GM21423 (cell line): ENCODE measurements at regions not wholly inside any gene's neighbourhood (a gene's known extent, or its start where the extent isn't known, plus 50 kb on each side); places are given as distances from the start of the nearest gene placed in this dataset.
A peak's percentile ranks its signal among the peaks of the same experiment; 100 is the strongest.
"Not testable (repeated sequence)": the region's sequence is repeated elsewhere in the genome, so short reads cannot be mapped to it uniquely, and the experiment has no call there.

Source experiments
- ATAC-seq: cut with Tn5 transposase; IDR thresholded peaks from one replicate; pipeline ENCODE4 v1.9.1; 2021; ENCODE audit warnings: mild to moderate bottlenecking, moderate library complexity; ENCODE audit not compliant: unreplicated experiment

GRCh38 chr4:38504396-38504715, 159.6 kb upstream of the KLF3 start:
- ATAC-seq, result no peak

DNA sequence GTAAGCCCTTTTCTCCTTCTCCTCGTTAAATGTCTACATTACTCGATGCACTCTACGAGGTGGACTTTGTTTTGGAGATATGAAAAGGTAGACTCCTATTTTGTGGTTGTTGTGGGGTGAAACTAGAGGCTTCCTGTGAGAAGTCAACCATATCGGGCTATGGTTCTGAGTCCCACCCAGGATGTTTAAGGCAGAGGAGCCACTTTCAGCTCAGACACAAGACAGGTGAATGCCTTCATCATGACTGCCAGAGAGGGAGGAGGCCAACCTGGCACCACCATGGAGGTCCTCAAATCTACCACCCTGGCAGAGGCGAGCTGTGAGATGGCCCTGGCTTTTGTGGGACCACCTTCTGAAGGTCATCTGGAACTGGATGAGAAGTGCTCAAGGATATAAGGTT, 154.4 kb upstream of the KLF3 start:
- peak; percentile 59 for ATAC-seq

DNA sequence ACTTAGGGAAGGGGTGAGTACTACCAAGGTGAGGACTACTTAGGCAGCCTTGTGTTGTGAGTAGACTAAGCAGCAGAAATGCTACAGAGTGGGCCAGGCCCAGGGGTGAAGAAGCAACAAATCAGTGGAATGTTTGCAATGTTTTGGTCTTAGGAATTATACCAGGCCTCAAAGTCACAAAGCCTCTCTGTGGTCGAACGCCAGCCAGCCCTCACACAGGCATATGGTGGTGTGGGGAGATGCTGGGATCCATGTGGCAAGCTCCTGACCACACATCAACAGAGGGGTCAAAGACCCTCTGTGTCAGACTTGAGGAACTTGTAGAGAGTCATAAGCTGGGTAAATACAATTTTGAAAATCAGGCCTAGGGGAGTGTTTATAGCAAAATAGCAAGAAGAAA, 153.8 kb upstream of the KLF3 start:
- no peak for ATAC-seq

GRCh38 chr4:38511702-38512101, 152.3 kb upstream of the KLF3 start:
- ATAC-seq, result no peak

GRCh38 chr4:38512840-38513239, 151.2 kb upstream of the KLF3 start:
- ATAC-seq, result no peak

- ATAC-seq, result no peak
Measured at GRCh38 chr4:38514465-38515146, 149.4 kb upstream of the KLF3 start.

GRCh38 chr4:38516190-38516589, 147.8 kb upstream of the KLF3 start:
- no peak for ATAC-seq

DNA sequence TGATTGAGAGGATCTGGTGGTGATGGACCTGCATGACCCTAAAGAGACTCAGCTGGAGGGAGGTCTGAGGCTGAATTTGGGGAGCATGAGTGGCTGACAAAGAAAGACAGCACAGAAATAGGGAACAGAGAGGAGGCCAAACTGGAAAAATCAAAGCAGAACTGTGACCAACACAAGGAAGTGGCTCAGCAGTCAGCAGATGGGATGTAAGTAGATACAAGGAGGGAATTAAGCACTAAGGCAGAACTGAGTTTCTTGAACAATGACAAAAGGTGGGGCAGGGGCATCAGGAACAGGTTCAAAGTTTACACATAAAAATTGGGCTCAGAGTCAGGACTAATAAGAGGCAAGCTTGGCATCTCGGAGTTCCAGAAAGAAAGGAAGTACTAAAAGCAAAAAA, 144.3 kb upstream of the KLF3 start:
- no peak for ATAC-seq

DNA sequence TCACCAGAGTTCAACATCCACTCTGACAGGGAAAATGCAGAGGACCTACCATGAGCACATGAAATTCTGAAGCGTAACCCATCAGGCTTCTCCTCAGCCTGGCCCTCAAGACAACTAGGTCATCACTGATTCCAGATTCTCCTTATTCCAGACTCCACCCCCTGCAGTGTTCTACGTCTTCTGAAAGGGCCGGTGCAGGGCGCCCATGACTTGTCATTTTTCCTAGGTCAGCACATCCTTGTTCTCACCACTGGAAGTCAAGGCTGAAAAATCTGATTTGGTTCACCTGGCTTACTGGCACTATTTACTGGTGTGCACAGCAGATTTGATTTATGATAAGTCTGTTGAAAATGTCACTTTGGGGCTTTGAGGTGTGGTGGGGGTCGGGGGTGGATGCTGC, 140.9 kb upstream of the KLF3 start:
- ATAC-seq, result no peak

GRCh38 chr4:38523524-38524448, 140.2 kb upstream of the KLF3 start:
- peak; percentile 94 for ATAC-seq

- no peak for ATAC-seq
Measured at GRCh38 chr4:38526412-38526811, 137.6 kb upstream of the KLF3 start.

GRCh38 chr4:38529189-38530115, 134.5 kb upstream of the KLF3 start:
- peak; percentile 80 for ATAC-seq

DNA sequence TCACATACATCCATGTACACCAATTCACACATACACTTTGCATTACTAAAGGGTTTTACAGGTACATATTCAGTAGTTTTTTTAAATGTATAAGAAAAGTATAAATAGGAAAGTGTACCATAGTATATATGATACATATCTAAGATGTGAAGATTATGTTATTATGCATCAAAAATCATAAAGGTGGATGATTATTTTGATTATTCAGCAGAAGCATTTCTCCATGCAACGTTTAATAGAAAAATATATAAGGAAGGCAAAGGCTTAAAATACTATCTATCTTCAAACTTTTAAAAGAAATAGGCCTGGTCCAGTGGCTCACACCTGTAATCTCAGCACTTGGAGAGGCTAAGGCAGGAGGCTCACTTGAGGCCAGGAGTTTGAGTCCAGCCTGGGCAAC, 133.5 kb upstream of the KLF3 start:
- ATAC-seq, result no peak

GRCh38 chr4:38531141-38531727, 132.8 kb upstream of the KLF3 start:
- no peak for ATAC-seq

- ATAC-seq, result no peak
Measured at GRCh38 chr4:38532908-38533499, 131.0 kb upstream of the KLF3 start.

DNA sequence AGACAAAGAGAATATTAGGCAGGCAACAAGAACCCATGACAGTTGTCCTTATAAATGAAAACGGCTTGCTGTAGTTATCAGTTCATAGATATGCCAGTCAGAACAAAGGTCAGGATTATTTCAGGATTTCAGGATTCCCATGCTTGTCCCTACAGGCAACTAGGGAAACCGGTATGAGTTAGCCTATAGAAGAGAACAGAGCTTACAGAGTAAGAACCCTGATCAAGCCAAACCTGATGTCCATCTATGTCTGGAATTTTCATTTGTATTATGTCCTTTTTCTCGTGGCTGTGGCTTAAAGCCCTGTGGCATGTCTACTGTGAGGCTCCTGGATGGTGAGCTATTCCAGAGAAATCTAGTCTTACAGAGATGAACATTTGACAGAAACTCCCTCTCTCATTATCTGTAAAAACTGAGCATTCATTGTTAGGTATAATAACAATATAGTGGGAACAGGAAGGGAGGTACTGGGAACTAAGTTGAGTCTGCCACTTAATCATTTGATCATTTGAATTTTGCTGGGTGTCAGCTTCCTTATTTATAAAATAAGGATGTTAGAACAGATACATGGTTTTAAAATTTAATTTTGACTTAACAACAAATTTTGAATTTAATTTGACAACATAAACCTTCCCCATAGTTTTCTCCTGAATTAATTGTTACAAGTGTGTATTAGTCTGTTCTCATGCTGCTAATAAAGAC, 129.5 kb upstream of the KLF3 start:
- ATAC-seq, result no peak

DNA sequence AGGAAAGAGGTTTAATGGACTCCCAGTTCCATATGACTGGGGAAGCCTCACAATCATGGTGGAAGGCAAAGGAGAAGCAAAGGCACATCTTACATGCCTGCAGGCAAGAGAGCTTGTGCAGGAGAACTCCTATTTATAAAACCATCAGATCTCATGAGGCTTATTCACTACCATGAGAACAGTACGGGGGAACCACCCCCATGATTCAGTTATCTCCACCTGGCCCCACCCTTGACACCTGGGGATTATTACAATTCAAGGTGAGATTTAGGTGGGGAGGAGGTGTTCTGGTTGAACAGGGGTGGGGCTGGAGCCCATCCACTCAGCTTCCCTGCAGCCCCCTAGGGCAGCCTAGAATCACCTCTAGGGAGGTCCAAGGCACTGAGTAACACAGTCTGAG, 128.9 kb upstream of the KLF3 start:
- ATAC-seq, result not testable (repeated sequence)

DNA sequence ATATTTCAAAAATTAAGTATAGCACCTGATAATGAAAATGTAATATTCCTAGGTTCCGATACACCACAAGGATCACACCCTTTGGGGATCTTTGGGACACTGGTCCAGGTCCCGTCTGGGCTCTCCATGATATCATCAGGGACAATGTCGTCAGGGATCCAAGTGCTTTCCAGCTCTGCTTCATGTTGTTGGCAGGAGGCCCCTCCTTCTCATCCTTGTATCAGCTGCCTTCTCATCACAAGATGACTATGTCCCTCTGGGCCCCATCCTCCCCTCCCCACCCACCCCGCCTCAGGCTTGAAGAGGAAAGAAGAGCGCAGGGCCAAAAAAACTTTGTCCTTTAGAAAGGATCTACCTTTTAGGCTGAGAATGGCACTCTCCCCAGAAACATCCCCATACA, 128.3 kb upstream of the KLF3 start:
- no peak for ATAC-seq

GRCh38 chr4:38536716-38537115, 127.3 kb upstream of the KLF3 start:
- ATAC-seq, result no peak

- no peak for ATAC-seq
Measured at GRCh38 chr4:38537666-38538065, 126.3 kb upstream of the KLF3 start.
